HFF-Myc (cell line): ENCODE measurements at regions not wholly inside any gene's neighbourhood (a gene's known extent, or its start where the extent isn't known, plus 50 kb on each side); places are given as distances from the start of the nearest gene placed in this dataset.

Experiments used
- DNase-seq: peaks from one replicate; pipeline ENCODE4 v3.0.0-alpha.2; 2011; ENCODE audit warnings: low read depth; ENCODE audit errors: extremely low read depth
- H3K4me3 ChIP-seq: replicated peaks from 2 replicates; pipeline ENCODE4 v1.5.1; 2011; ENCODE audit warnings: low read depth, mild to moderate bottlenecking, control low read depth, low read length
- TF ChIP-seq, protein P1 (sequence below): IDR thresholded peaks from 2 replicates; pipeline ENCODE4 v1.5.1; 2012; ENCODE audit warnings: mild to moderate bottlenecking, low read depth, low read length, control low read depth; ENCODE audit errors: missing control alignments

- TF ChIP-seq, protein P1, sequence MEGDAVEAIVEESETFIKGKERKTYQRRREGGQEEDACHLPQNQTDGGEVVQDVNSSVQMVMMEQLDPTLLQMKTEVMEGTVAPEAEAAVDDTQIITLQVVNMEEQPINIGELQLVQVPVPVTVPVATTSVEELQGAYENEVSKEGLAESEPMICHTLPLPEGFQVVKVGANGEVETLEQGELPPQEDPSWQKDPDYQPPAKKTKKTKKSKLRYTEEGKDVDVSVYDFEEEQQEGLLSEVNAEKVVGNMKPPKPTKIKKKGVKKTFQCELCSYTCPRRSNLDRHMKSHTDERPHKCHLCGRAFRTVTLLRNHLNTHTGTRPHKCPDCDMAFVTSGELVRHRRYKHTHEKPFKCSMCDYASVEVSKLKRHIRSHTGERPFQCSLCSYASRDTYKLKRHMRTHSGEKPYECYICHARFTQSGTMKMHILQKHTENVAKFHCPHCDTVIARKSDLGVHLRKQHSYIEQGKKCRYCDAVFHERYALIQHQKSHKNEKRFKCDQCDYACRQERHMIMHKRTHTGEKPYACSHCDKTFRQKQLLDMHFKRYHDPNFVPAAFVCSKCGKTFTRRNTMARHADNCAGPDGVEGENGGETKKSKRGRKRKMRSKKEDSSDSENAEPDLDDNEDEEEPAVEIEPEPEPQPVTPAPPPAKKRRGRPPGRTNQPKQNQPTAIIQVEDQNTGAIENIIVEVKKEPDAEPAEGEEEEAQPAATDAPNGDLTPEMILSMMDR: no peak
- no peak for DNase-seq
- H3K4me3 ChIP-seq: no peak overlapping the region
Measured at GRCh38 chr3:152200476-152201420, 68.0 kb upstream of the MBNL1 start.

DNA sequence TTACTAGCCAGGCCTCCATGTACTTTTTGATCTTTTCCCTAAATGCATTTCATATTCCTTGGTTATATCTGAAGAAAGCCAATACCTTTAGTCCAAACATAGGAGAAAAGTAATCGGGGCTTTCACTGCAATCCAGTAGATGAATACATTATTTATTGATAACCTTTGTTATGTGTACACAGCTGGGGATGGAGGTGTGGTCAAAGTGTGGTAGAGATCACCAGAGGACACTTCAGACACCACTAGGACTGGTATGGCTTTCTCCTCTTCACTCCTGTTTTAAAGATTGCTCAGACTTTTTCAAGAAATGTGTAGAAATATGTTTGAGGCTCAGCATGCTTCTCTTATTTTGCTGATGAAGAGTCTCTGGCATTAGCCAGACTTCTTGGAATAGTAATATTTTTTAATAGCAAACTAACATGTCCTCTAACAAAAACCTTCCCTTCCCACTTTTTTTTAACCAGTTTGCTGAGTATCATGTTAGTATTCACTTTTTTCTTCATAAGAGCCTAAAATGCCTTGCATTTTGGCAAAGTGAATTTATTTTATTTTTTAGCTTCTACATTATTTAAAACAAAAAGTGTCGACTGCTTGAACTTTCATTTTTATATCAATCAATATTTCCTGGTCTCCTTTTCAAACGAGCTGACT lies 65.6 kb upstream of the MBNL1 start:
- TF ChIP-seq, protein P1: no peak
- DNase-seq: no peak
- H3K4me3 ChIP-seq: no peak overlapping the region

DNA sequence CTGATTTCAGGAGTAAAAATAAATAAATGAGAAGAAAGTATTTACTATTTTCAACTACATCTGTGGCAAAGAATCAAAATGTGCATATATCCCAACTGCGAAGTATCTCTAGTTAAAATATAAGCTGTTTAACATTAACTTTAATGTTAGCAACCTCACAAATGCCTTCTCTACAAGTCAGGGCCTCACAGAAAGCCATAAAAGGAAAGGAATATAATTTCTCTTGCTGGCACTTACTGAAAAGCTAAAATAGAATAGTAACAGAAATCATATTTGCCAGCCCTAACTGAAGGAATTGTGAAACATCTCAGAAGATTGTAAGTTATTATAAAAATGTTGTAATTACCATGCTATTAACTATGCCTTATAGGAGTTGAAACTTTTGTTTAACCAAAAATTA lies 65.1 kb upstream of the MBNL1 start:
- TF ChIP-seq, protein P1: no peak

GRCh38 chr3:152204218-152204617 lies 64.5 kb upstream of the MBNL1 start:
- DNase-seq: no peak
- H3K4me3 ChIP-seq: no peak overlapping the region
- TF ChIP-seq, protein P1: no peak

More for the DNA sequence above, 65.1 kb upstream of the MBNL1 start:
- no peak overlapping the region for H3K4me3 ChIP-seq
- no peak for DNase-seq

DNA sequence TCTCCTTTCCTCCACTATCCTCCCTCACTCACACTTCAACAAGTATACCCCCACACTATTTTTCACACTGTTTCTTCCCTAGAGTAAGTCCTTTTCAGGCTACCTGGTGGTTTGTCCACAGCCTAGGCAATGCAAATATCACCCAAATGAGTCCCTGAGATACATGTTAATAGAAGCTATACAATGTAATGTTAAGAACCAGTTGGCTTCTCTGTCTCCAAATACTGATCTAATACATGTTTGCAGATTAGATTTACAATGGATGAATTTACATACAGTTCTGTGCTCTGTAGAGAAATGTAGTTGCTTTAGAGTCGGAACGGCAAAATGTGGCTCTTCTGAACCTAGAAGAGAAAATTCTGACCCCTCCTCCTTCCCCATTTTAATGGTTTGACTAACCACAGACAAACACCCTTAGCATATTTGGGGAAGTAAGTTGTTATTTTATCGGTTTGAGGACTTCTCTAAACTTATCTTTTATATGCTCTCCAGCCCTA lies 63.6 kb upstream of the MBNL1 start:
- H3K4me3 ChIP-seq: no peak overlapping the region
- no peak for DNase-seq
- TF ChIP-seq, protein P1: no peak

DNA sequence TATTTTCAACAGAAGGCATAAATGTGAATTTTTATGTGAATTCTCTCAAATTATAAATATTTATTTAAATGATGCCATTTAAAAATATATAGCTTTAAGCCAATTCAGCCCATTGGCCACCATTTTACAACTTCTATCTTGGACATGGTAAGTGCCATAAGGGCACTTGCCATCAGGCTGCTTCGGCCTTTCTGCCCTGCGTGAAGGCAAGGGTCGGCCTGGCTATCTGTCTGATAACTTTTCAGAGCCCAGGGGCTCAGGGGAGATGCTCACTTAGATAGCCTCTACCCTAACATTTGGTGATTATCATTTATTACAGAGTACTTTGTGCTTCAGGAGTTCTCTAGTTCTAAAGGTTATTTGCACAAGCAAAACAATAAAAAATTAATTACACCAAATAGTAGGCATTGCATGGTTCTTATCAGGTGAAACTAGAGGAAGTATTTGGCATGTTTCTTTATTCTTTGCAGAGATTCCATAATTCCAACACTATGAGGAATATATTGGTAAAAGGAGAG lies 62.4 kb upstream of the MBNL1 start:
- TF ChIP-seq, protein P1: no peak
- H3K4me3 ChIP-seq: no peak overlapping the region
- DNase-seq: no peak
